AG10803 (cell line): ENCODE measurements at regions not wholly inside any gene's neighbourhood (a gene's known extent, or its start where the extent isn't known, plus 50 kb on each side); places are given as distances from the start of the nearest gene placed in this dataset.

ENCODE experiments used
- DNase-seq: peaks from one replicate; pipeline ENCODE4 v3.0.0; 2010; ENCODE audit warnings: low read depth
- H3K4me3 ChIP-seq: 2 replicates; pipeline ENCODE4 v1.5.1; 2011; ENCODE audit warnings: mild to moderate bottlenecking, low read length, control low read depth
- TF ChIP-seq, protein P1 (sequence below): conservative IDR thresholded peaks from 2 replicates; pipeline ENCODE4 v1.5.1; 2011; ENCODE audit warnings: mild to moderate bottlenecking, low read length, control low read depth, inconsistent platforms

DNA sequence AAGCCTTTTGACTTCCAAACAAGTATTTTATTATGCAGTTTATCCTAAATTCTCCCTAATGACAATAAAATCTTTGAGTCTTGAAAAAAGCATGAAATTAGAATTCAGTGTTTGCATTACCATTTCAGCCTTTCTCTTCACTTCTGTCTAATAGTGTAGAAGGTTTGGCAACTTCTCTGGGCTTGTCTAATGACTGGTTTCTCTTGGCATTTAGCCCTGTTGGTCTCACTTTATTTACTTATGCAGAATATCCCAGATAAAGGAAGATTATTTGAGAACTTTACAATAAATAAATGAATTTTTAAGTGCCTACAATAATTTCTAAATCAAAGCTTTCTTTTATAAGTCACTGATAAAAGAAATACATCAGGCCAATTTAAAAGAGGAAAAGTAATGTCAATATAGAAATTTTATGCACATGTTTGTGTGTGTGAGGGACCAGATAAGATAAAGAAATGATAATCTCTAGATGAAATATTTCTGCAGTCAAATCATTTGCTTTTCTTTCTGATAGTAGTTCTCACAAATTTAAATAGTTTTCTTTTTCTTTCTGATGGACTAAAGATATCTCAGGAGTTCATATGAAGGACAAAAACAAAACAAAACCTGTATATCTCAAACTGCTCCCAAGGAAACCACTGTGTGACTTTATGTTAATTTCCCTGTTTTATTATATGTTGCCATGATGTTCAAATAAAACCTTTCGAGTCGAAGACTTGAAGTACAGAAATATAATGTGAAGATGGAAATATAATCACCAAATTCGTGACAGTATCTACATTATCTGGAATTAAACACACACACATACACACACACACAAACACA, 533.1 kb upstream of the CBLB start:
- no peak overlapping the region for H3K4me3 ChIP-seq
- peak; percentile 33 for DNase-seq
- TF ChIP-seq, protein P1, sequence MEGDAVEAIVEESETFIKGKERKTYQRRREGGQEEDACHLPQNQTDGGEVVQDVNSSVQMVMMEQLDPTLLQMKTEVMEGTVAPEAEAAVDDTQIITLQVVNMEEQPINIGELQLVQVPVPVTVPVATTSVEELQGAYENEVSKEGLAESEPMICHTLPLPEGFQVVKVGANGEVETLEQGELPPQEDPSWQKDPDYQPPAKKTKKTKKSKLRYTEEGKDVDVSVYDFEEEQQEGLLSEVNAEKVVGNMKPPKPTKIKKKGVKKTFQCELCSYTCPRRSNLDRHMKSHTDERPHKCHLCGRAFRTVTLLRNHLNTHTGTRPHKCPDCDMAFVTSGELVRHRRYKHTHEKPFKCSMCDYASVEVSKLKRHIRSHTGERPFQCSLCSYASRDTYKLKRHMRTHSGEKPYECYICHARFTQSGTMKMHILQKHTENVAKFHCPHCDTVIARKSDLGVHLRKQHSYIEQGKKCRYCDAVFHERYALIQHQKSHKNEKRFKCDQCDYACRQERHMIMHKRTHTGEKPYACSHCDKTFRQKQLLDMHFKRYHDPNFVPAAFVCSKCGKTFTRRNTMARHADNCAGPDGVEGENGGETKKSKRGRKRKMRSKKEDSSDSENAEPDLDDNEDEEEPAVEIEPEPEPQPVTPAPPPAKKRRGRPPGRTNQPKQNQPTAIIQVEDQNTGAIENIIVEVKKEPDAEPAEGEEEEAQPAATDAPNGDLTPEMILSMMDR: no peak

DNA sequence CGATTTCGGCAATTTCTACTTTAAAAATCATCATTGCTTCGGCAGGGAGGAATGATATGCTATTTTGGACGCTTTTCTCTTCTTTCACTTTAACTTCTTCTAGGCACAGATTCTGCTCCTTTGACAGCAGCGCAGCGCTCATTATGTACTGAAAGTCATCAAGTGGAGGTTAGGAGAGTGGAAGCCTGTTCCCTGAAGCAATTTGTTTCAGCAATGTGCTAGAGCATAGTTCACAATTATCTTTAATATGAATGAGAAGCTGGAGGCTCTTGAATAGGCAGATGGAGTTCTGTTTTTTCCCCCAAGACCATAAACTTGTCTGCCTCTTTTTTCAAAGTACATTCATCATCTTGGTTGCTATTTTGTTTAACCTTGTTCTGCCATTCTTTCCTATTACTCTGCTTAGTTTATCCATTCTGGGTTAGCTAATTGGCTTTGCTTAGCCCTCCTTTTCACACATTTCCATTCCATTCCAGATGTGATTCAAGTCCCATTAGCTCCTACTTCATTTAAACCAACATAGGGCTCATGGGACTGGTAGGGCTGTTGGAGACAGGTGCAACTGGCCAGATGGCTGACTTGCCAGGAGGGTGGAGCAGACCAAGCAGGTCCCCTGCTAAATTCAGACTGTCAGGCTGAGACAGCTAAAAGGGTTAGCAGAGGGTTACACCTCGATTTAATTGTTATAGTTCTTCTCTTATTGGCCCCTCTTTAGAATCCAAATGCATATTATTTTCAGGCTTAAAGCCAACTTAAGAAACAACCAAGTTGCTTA, 534.7 kb upstream of the CBLB start:
- no peak overlapping the region for H3K4me3 ChIP-seq
- DNase-seq: no peak
- TF ChIP-seq, protein P1: no peak

DNA sequence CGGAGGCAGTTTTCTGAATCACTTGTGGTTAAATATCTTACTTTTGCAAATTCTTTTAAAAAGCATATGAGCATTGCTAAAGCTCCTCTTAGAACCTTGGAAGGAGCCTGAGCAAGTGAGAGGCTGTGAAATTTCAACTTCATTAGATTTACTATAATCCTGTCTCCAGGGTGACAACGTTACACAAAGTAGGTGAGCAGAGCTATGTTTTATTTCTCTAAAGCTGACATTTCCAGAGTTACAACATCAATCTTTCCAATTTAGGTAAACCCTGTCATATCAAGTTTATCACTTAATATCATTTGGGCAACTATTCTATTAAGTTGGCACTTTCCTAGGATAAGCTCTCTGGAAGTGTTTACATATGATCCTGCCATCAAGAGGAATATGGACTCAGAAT, 544.9 kb upstream of the CBLB start:
- TF ChIP-seq, protein P1: no peak
- H3K4me3 ChIP-seq: no peak overlapping the region
- no peak for DNase-seq

DNA sequence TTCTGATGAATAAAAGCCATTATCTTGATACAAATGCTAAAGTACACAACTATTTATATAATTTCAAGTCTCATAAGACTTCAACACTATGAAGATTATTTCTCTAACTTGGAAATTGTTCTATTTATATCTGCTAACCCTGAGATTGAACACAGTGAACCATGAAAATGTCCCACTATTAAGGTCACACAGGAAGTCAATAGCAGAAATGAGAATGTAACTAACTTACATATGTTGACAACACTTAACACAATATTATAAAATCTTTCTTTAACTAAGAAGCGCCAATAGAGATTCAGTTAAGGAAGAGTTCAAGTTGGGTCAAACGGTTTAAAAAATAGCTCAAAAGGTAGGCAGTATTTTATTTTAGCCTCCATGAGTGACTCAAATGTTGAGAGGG, 551.8 kb upstream of the CBLB start:
- DNase-seq: no peak
- H3K4me3 ChIP-seq: no peak overlapping the region
- TF ChIP-seq, protein P1: no peak

DNA sequence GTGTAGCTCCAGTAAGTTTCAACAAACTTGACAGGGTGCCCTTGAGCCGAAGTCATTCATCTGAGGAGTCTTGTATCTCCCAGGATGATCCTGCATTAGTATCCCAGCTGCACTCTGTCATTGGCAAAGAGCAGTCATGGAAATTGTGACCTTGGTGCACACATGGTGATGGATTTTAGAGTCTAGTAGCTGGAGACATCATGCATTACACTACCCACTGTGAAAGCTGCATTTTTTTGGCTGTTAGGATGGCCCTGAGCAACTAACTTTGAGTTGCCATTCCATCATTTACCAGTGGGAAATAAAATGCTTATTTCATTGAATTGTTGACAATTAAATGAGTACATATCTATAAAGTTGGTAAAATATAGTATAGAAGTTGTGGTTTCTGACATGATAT, 552.6 kb upstream of the CBLB start:
- TF ChIP-seq, protein P1: no peak
- H3K4me3 ChIP-seq: no peak overlapping the region
- DNase-seq: no peak

DNA sequence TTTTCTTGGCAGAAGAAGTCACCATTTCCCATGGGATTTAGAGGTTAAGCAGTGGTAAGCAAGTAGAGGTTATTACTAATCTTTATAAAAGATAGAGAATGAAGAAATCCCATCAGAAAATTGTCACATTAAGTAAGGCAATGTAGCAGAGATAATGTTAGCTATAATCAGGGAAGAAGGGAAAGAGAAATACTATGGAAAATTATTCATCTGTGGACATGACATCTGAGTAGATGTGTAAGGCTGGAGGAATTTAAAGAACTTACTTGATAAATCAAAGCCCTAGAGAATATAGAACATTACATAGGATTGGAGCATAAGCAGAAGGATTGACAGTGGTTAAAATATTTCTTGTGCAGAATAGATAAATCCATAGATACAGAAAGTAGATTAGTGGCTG, 553.1 kb upstream of the CBLB start:
- H3K4me3 ChIP-seq: no peak overlapping the region
- peak; percentile 10 for DNase-seq
- TF ChIP-seq, protein P1: no peak
